Thyroid gland (tissue), 4 donors: ENCODE measurements at regions not wholly inside any gene's neighbourhood (a gene's known extent, or its start where the extent isn't known, plus 50 kb on each side); places are given as distances from the start of the nearest gene placed in this dataset.

Source experiments
- CTCF ChIP-seq, 6 experiments: fragments of 200-600 bp in 3 of 6; fragments of 450-650 bp in 3 of 6; sonication (generic) in 3 of 6; IDR thresholded peaks; one replicate each; pipeline ENCODE4 v1.5.1; 2016 to 2019; ENCODE audit warnings: antibody characterized with exemption in 6 of 6, mild to moderate bottlenecking in 2 of 6, inconsistent platforms in 1 of 6, moderate library complexity in 1 of 6
- POLR2A ChIP-seq, 2 donors: fragments of 450-650 bp; IDR thresholded peaks; one replicate each; pipeline ENCODE4 v1.6.1; 2017; ENCODE audit warnings: antibody characterized with exemption in 2 of 2, mild to moderate bottlenecking in 2 of 2, moderate library complexity in 1 of 2

DNA sequence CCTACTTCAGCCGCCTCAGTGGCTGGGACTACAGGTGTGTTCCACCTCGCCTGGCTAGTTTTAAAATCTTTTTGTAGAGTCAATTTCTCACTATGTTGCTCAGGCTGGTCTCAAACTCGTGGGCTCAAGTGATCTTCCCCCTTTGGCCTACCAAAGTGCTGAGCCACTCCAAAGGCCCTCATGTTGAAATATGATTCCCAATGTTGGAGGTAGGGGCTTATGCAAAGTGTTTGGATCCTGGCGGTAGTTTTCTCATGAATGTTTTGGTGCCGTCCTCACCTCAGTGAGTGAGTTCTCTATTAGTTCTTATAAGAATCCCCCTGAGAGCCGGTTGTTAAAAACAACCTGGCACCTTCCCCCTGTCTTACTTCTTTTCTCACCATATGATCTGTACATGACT is 784.6 kb downstream of the TMTC2 start:
- TF ChIP-seq CTCF (IDR thresholded peaks at IDR 0.05), result no peak
- no peak for TF ChIP-seq POLR2A (IDR thresholded peaks at IDR 0.05)
